Hematopoietic multipotent progenitor cell treated with erythropoietin and hydrocortisone succinate and interleukin-3 and kit ligand, for 6 days (in vitro differentiated cells): ENCODE measurements at regions not wholly inside any gene's neighbourhood (a gene's known extent, or its start where the extent isn't known, plus 50 kb on each side); places are given as distances from the start of the nearest gene placed in this dataset.

Experiments
- DNase-seq: peaks from one replicate; pipeline ENCODE4 v3.0.0-alpha.2; 2015

GRCh38 chr2:54360055-54360792, 95.9 kb upstream of the SPTBN1 start:
- no peak for DNase-seq

- DNase-seq: no peak
Observed at GRCh38 chr2:54364409-54364808, 91.7 kb upstream of the SPTBN1 start.

GRCh38 chr2:54365661-54366060, 90.5 kb upstream of the SPTBN1 start:
- DNase-seq: no peak

- DNase-seq: no peak
Observed at GRCh38 chr2:54366487-54367280, 89.4 kb upstream of the SPTBN1 start.

GRCh38 chr2:54370405-54371104, 85.6 kb upstream of the SPTBN1 start:
- no peak for DNase-seq

GRCh38 chr2:54371460-54372065, 84.6 kb upstream of the SPTBN1 start:
- no peak for DNase-seq

GRCh38 chr2:54372361-54372760, 83.8 kb upstream of the SPTBN1 start:
- DNase-seq: no peak

- no peak for DNase-seq
Observed at GRCh38 chr2:54373855-54374254, 82.3 kb upstream of the SPTBN1 start.

- DNase-seq: no peak
Observed at GRCh38 chr2:54374591-54375364, 81.3 kb upstream of the SPTBN1 start.

- no peak for DNase-seq
Observed at GRCh38 chr2:54377451-54377850, 78.7 kb upstream of the SPTBN1 start.

GRCh38 chr2:54377901-54378493, 78.1 kb upstream of the SPTBN1 start:
- DNase-seq: no peak

- no peak for DNase-seq
Observed at GRCh38 chr2:54380670-54381069, 75.5 kb upstream of the SPTBN1 start.

GRCh38 chr2:54381293-54381692, 74.8 kb upstream of the SPTBN1 start:
- no peak for DNase-seq

GRCh38 chr2:54382601-54383000, 73.5 kb upstream of the SPTBN1 start:
- no peak for DNase-seq

- no peak for DNase-seq
Observed at GRCh38 chr2:54384301-54385203, 71.6 kb upstream of the SPTBN1 start.

- DNase-seq: no peak
Observed at GRCh38 chr2:54385271-54385670, 70.9 kb upstream of the SPTBN1 start.

- no peak for DNase-seq
Observed at GRCh38 chr2:54386585-54386984, 69.5 kb upstream of the SPTBN1 start.

- DNase-seq: no peak
Observed at GRCh38 chr2:54387059-54387991, 68.8 kb upstream of the SPTBN1 start.

GRCh38 chr2:54388076-54388475, 68.1 kb upstream of the SPTBN1 start:
- no peak for DNase-seq
